ENCODE measurements at regions not wholly inside any gene's neighbourhood (a gene's known extent, or its start where the extent isn't known, plus 50 kb on each side); places are given as distances from the start of the nearest gene placed in this dataset.
"Not testable (repeated sequence)": the region's sequence is repeated elsewhere in the genome, so short reads cannot be mapped to it uniquely, and the experiment has no call there.

DNA sequence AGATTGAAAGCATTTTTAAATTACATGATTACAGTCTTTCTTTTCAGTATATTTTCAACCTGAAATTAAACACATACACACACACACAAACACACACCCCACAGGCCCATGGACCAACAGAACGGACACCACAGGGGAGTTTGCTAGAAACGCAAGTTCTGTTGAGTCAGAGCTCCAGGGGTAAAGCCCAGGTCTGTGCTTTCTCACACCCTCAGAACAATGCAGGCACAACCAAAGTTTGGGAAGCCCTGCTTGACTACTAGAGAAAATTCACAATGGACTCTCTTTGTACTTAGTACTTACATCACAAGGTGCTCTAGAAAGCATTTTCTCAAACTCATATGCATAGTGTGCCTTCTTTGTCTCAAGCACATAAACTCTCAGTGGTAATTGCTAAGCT, 704.0 kb upstream of the IGFBP3 start:
- DNase-seq (ENCODE audit: low spot score): peak; percentile 20

GRCh38 chr7:46622251-46622650, 701.2 kb upstream of the IGFBP3 start:
- DNase-seq (ENCODE audit: low spot score): no peak

- no peak for DNase-seq (ENCODE audit: low spot score)
Observed at GRCh38 chr7:46619723-46620310, 698.7 kb upstream of the IGFBP3 start.

DNA sequence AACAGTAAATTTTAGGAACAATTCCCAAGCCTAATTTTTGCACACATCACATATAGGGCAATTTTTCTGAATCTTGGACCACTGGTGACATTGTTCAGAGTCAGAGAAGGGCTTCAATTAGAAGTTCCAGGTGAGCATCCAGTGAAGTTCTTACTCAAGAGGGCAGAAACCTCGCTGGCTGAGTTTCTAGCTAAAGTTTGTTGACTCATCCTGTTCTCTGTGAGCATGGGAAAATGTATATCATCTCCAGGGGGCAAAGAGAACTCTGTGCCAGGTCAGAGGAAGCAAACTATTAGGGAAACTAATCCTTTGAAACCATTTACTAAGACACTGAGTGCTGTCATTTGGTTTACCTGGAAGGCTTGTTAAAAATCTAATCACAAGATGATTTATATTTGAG, 695.6 kb upstream of the IGFBP3 start:
- DNase-seq (ENCODE audit: low spot score): no peak

DNA sequence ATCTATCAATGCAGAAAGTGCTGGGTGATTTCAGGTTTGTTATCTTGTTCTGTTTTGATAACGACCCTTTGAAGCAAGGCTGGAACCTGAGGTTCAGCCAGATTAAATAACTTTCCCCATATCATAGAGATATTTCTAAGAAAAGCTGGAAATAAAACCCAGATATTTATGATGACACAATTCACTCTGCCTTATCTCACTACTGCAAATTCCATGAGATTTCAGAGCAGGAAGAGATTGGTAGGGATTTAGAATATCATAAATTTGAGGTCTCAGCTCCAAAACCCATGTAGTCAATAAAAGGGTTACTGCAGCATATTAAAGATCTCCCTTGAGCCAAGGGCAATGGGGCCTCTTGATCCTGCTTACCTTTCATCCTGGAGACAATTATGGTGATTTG, 692.5 kb upstream of the IGFBP3 start:
- DNase-seq (ENCODE audit: low spot score): no peak

DNA sequence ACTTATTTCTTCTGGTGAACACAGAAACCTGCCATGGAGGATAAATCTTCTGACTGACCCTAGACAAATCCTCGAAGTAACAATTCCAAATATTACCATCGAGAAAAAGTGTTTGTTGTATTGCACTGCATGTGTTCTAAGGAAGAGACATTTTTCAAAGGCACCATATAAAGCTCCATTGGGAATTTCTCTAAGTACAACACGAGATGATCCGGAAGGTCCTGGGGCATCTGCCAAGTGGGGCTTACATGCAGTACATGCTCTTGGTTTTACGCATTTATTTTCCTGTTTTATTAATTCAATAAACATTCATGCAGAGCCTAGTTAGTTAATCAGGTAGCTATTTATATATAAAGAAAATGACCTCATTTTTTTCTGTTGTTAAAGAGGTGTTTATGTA, 692.0 kb upstream of the IGFBP3 start:
- DNase-seq (ENCODE audit: low spot score): no peak

GRCh38 chr7:46611508-46611907, 690.4 kb upstream of the IGFBP3 start:
- no peak for DNase-seq (ENCODE audit: low spot score)

GRCh38 chr7:46610746-46611145, 689.7 kb upstream of the IGFBP3 start:
- DNase-seq (ENCODE audit: low spot score): no peak

GRCh38 chr7:46607176-46607575, 686.1 kb upstream of the IGFBP3 start:
- DNase-seq (ENCODE audit: low spot score): no peak

GRCh38 chr7:46606761-46607160, 685.7 kb upstream of the IGFBP3 start:
- no peak for DNase-seq (ENCODE audit: low spot score)

GRCh38 chr7:46604241-46604661, 683.2 kb upstream of the IGFBP3 start:
- DNase-seq (ENCODE audit: low spot score): no peak

DNA sequence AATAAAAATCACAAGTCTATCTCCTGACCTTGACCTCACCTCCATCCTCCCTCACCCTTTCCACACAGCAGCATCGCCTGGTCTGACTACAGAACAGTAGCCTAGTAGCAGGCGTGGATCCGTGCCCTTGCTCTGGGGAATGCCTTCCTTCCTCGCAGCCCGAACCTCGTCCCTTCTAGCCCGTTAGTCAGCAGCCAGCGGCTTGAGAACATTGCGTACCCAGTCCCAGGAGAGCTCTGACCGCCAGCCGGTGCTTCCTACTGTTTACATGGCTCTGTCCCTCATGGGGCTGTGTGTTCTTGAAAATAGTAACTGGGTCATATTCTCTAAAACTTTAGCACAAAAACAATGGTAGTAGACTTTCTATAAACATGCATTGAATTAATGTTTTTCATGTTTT, 682.7 kb upstream of the IGFBP3 start:
- DNase-seq (ENCODE audit: low spot score): no peak

DNA sequence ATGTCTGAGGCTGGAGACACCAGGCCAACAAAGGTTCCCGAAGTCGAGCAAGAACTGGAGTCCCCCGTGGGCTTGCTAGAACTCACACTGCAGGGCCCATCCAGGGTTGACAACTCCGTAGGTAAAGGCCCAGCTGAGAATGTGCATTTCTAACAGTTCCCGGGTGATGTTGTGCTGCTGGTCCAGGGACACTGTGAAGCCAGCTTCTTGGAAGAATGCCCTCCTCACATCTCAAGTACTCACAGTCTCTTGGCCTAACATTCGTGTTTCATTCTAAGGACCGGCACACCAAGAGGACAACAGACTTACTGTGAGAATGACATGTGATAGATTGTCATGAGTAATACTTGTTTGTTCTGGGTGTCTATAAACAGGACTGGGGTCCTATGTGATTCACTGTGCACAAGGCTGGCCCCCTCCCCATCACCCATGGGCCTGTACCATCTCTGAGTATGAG, 682.3 kb upstream of the IGFBP3 start:
- no peak for DNase-seq (ENCODE audit: low spot score)

GRCh38 chr7:46600340-46600739, 679.3 kb upstream of the IGFBP3 start:
- DNase-seq (ENCODE audit: low spot score): no peak

GRCh38 chr7:46594831-46595230, 673.8 kb upstream of the IGFBP3 start:
- DNase-seq (ENCODE audit: low spot score): not testable (repeated sequence)

- DNase-seq (ENCODE audit: low spot score): not testable (repeated sequence)
Observed at GRCh38 chr7:46590918-46591905, 670.1 kb upstream of the IGFBP3 start.

GRCh38 chr7:46589286-46589685, 668.2 kb upstream of the IGFBP3 start:
- no peak for DNase-seq (ENCODE audit: low spot score)

GRCh38 chr7:46586406-46586805, 665.3 kb upstream of the IGFBP3 start:
- DNase-seq (ENCODE audit: low spot score): no peak

DNA sequence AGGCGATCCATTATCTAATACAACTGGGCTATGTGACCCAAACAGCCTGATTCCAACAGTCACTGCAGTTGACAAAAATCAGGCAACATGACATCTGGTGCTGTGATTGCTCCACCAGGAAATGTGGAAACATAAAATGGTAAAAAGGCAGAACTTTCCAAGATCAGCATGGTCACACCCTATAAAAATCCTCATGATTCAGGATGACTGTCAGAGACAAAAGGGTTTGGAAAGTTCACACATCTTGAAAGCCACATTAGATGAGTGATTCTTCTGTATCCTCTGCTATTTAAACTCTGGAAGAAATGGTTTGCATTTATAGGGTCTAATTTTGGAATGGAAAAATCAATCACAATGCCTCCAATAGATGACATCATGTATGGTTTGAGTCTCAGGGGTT, 662.6 kb upstream of the IGFBP3 start:
- DNase-seq (ENCODE audit: low spot score): no peak

GRCh38 chr7:46581268-46581667, 660.2 kb upstream of the IGFBP3 start:
- no peak for DNase-seq (ENCODE audit: low spot score)

- no peak for DNase-seq (ENCODE audit: low spot score)
Observed at GRCh38 chr7:46580766-46581165, 659.7 kb upstream of the IGFBP3 start.

DNA sequence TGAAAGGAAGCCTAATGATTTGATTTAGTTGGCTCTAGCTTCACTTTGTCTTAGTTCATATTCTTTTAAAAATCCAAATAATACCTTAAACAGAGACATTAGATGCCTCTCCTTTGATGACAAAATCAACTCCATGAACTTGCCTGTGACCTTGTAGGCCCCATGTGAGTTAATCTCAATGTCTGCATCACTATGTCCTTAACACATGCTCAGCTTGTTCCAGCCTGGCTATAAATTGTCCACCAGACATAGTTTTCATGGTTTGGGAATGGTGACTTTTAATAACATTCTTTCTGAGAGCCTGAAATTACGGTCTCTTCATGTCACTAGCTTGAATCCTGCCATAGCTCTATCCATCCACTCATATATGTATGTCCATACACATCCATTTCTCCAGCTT, 656.3 kb upstream of the IGFBP3 start:
- no peak for DNase-seq (ENCODE audit: low spot score)

DNA sequence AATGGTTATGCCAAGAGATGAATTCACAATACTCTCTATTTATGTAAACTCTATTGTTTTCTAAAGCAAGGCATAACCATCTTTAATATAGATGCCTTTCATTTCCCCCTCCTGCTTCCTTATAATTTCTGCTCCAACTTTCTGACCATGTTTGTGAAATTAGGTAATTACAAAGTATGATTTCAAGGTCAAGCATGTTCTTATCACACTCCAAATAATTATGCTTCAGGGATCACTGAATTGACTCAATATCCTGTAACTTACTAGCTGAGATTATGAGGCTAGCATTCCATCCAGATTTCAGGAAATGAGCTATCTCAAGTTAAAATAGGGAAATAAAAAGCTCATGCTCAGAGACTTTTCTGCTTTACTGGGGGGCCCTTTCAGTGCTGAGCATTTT, 655.9 kb upstream of the IGFBP3 start:
- no peak for DNase-seq (ENCODE audit: low spot score)
